ENCODE measurements at regions not wholly inside any gene's neighbourhood (a gene's known extent, or its start where the extent isn't known, plus 50 kb on each side); places are given as distances from the start of the nearest gene placed in this dataset.

DNA sequence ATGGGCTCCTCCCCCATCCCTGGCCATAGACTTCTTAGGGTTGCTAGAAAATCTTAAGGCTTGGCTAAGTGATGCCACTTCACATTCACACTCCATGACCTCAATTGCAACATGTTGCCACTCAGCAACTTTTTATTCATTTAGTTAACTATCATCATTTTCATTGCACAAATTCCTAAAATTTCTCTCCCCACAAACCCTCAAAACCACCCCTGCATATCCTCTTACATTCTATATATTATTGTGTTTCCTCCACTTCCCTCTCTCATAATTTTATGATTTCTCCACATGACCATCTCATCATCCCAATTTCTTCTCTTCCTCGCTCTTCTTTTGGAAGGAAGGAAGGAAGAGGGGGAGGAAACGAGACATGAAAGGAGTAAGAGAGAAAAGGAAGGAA, 436.0 kb downstream of the HACE1 start:
- DNase-seq (ENCODE audit: low read depth), result no peak

DNA sequence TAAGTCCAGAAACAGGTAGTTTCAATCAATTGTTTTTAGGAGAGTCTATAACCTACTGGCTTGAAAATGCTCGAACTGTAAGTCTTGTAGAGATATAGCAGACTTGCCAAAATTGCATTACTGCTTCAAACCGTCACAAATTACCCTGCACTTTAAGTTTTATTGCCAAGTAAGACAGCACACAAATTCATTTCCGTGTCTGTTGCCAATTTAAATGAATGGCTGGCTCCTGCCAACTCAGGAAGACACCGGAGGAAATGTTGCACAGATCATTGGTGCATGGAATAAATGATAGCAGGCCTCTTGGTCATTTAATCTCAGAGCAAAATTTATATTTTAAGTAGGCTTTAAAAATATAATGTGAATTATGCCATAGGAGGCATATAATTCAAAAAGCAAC, 438.1 kb downstream of the HACE1 start:
- DNase-seq (ENCODE audit: low read depth), result no peak

DNA sequence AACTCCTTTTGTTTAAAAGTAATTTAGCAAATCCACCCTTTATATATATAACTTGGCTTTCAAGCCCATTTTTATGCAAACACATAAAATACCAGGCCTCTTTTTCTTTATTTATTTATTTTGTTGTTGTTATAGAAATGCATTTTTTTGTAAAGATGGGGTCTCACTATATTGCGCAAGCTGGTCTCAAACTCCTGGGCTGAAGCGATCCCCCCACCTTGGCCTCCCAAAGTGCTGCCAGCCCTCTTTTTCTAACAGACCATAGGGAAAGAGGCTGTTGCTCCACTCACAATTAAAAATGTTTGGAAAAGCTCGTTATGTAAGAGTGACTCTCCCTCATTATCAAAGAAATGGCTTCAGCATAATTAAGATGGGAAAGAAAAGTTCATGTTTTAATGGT, 440.9 kb downstream of the HACE1 start:
- no peak for DNase-seq (ENCODE audit: low read depth)

DNA sequence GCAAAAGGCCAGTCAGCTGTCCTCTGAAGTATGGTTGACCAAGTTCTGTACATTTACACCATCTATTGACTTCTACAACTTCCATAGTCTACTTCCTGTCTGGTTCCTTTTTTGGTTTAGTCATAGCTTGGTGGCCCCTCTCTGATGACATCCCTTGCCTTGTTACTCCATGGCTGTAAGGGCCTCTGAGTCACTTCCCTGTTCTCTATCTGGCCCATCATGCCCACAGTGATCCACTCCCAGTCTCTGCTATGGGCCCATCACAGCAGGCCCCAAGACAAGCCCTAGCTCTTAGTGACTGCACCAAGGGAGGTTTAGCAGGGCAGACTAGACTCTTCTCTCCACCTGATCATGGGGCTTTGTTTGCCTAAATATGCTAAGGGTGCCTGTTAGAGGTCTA, 441.6 kb downstream of the HACE1 start:
- no peak for DNase-seq (ENCODE audit: low read depth)

DNA sequence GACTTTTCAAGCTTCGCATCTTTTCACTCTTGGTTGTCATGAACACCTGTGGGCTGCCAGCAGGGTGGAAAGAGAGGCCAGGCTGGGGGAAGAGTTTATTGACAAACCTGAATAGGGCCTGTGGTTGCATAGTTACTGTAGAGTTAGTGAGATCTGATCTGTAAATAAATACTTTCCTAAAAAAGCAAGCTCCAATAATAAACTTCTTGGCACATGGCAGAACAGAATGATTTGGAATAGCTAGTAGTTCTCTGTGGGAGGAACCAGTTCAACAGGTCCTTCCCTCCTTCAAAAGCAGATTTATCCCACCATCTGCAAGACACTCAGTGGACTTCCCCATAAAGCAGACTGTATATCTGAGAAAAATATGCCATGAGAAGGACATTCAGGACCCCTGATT, 445.0 kb downstream of the HACE1 start:
- no peak for DNase-seq (ENCODE audit: low read depth)

DNA sequence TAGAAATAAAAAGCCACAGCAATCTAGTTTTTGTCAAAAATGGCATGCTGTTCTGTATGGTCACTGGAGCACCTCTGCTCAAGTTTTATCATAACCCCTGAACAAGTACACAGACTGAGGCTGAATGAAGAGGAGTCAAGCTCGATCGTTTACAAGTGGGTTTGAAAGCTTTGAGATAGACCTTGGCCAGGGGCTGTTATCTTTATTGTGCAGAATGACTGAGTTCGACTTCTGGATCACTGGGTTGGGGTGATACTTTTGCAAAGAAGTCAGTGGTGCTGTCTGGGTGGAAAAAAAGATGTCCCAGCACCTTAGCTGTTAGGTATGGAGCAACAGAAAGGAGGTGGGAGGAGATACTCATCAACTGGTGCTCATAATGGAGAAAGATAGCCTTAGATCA, 446.0 kb downstream of the HACE1 start:
- no peak for DNase-seq (ENCODE audit: low read depth)

DNA sequence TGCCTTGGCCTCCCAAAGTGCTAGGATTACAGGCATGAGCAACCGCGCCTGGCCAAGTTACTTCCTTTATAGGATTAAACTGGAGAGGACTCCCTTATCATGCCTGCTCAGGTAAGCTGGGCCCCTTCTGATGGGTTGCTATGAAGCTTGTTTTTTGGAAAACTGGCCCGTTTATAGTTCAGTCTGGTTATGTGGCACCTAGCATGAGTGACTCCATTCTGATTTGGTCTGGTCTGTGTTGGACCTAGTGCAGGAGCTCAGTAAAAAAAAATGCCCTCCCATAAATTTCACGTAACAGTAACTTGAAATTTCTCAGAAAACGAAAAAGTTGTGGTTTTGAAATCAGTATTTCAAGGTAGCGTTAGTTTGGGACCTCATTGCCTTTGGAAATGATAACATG, 448.4 kb downstream of the HACE1 start:
- no peak for DNase-seq (ENCODE audit: low read depth)

DNA sequence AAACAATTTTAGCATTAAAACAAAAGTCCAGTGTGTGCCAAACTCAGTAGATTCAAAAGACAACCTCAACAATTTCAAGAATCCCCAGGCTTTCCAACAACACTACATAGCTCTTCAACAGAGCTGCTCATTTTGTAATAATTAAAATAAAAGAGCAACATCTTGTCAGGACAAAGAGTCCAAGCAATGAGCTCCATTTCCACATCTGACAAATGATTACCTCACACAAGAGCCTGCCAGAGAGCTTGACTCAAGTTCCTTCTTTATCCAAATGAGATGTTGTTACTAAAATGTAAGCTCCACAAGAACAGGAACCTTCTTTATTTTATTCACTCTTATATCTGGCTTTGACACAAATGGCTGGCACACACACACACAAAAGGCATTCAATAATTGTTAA, 449.8 kb downstream of the HACE1 start:
- DNase-seq (ENCODE audit: low read depth), result no peak

DNA sequence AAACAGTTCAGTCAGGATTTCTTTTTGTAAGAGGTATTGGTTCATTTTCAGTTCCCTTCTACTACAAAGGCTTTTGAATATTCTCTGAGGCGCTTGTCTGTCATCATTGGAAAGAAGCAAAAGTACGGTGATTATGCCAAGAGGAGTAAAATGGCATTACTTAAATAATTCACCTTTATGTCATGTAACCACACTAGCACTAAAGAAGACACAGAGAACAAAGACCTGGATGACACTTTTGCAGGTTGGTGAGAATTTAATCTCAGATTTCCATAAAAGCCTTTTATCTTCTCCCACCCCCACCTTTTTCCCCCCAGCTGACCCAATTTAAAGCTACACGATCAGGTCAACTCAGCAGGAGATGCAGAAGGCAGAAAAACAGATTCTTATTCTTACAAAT, 451.8 kb downstream of the HACE1 start:
- DNase-seq (ENCODE audit: low read depth), result no peak

DNA sequence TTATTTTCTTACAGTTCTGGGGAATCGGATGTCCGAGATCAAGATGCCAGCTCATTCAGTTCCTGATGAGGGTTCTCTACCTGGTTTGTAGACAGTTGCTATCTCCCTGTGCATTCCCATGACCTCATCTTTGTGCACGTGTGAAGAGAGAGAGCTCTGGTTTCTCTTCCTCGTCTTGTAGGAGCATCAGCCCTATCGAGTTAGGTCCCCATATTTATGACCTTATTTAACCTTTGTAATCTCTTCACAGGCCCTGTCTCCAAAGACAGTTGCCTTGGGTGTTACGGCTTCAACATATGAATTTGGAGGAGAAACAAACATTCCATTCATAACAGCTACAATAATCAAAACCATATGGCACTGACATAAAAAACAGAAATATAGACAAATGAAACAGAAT, 455.3 kb downstream of the HACE1 start:
- no peak for DNase-seq (ENCODE audit: low read depth)

DNA sequence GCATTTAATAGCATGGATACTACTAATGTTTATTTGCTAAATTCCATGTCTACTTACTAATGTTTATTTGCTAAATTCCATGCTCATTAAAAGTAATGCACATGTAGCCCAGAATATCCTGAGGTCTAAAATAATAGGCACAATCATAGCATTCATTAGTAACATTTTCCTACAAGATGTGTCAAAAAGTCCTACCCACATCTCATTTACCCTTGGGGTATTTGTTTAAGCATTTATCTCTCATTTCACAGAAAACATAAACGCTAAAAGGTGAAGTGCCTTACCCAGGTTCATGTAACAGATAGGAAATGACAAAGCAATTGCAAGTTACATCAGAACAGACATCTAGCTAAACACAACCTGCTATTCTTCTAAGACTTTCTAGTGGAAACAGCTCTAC, 457.1 kb downstream of the HACE1 start:
- no peak for DNase-seq (ENCODE audit: low read depth)

DNA sequence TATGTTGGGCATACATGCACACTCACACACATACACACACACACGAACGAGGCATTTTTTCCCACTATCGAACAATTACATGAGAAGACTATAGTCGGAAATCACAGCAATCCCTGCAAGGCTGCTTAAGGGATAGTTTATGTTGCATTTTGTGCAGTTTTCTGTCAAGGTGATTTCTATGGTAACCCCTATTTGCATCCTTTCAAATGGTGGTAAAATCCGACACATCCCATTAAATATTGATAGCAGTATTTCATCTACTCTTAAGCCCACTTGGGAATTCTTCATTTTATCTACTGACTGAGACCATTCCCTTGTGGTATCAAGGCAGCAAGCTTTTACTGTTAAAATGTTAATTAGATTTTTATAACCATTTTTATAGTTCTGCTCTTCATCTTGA, 457.8 kb downstream of the HACE1 start:
- no peak for DNase-seq (ENCODE audit: low read depth)

DNA sequence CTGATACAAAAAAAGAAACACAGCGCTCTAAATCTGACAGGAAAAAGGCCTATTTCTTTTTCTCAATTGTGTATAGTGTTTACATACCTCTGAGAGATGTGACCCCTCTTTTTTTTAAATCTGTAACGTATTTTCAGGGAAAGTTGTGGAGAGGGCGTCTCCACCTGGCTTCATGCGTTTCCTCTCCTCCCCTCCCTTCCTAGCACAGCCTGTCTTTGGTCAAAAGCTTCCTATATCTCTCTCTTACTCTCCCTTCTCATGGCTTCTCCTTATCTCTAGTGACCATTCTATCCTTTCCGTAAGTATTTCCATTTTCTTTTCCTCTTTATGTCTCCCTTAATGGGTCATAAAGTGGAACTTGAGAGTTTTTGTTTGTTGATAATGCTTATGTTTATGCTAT, 458.9 kb downstream of the HACE1 start:
- DNase-seq (ENCODE audit: low read depth), result no peak

DNA sequence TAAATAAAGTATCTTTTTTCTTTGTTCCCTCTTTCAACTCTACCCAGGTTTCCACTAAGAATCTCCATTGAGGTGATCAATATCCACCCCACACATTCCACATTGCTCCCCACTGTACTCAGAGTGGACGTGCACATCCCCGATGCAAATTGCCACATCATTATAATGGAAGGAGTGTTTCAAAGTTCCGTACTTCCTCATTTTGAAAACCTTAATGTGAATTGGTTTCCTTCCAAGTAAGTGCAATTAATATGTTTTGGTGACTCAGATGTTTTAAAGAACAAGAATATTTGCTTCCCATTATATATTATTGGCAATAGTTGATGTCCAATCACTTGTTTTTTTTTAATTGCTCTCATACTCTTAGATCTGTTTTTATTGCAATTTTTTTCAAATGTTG, 463.6 kb downstream of the HACE1 start:
- DNase-seq (ENCODE audit: low read depth), result no peak

DNA sequence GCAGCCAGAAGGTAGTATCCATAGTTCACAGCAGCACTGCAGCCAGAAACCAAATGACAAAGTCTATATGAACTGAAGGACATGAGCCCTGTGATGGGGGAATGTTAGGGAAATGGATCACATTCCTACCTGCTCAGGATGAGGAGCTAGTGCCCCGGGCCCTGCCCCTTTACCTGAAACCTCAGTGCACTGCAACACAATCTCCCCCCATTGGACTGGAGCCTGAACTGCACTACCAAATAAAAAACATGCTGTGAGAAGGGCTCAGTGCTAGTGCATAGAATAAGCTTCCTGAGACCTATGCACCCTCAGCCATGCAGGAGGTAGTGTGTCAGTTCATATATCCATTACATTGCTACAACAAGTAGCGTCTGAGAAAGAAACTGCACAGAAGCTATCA, 477.8 kb downstream of the HACE1 start:
- no peak for DNase-seq (ENCODE audit: low read depth)

DNA sequence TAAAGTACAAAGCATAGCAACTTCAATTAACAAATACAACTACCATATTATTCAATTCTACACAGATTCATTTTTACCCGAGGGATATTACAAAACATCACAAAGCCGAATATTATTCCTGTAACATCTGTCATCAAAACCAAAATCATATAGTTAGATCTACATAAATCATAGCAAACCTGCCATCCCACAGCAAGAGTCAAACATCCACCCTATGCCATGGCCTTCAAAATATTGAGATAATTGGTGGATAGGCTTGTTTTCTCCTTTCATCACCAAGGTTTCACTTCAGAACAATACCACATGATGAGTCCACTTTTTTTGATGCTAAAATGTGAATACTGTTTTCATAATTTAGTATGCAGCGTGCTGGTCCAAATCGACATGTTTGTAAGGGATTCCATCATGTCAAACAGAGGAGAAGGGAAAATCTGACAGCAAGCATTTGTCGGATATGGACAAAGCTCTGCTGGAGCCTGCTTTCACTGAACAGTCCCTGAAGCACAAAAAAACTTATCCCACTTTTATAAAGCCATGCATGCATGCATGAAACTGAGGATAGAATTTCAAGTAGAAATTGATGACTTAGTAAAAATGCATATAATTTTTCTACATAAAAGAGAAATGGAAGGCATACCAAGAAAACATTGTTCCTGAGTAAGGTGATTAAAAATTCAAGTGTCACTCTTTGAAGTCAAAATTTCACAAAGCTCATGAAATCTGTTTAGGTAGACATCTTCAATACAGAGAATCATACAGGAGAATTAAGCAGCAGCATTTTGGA, 494.1 kb downstream of the HACE1 start:
- no peak for DNase-seq (ENCODE audit: low read depth)

DNA sequence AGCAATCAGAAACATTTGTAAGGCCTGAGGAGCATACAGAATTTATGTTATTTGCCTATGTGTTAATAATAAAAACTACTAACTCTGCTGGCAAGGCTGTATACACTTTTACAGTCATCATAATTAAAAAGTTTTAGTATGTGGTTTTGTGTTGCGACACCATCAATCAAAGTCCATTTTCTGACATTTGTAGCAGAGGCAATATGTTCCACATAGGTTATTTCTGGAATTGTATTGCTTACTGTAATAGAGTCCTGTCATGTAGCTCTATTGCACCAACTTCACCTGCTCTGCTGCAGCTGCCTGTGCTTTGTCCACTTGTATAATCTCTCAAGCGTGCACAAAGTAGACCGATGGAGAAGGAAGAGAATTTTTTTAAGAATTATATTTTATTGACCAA, 501.8 kb downstream of the HACE1 start:
- no peak for DNase-seq (ENCODE audit: low read depth)

DNA sequence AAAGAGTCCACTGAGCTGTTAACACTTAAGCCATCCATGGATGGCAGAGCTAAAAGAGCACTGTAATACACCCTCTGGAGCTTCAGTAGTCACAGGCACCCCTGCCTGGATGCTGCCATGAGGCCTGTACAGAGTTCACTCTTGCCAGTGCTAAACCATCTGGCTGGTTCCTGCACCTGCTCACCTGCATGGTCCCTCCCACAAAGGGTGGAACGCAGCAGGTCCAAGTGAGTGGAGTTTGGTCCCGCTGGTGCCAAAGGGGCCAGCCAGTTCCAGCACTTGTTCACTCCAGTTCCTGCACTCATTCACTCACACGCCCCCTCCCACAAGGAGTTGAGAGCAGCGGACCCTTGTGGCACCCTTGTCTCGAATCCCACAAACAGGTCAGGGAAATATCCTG, 503.5 kb downstream of the HACE1 start:
- no peak for DNase-seq (ENCODE audit: low read depth)

DNA sequence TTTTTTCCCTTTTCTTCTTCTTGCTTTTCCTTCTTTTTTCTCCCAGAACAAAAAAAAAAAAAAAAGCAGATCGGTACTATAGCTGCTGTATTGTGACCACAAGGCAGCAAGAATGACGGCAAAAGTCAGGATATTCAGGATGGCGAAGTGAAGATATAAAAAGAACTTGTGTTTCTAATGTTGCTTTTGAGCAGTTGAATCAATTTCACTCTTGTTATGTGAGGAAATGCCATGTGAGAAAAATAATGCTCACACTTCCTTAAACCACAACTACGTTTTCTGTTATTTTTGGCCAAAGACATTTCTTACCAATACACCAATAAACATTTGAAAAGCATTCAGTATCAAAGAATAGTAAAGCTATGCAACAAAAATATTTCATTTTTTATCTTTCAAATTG, 510.5 kb downstream of the HACE1 start:
- DNase-seq (ENCODE audit: low read depth), result no peak

DNA sequence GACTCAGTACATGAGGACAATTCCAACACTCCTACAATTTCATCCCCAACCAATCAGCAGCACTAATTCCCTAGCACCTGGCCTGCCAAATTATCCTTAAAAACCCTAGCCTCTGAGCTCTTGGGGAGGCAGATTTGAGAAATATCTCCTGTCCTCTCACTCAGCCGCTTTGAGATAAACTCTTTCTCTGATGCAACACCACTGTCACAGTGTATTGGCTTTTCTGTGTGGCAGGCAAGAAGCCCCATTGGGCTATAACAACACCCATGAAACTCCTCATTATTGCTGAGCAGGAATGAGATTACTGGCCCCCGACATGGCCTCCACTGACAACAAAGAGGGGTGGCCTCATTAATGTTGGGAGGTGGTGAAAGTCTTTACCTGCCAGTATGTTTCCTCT, 515.5 kb downstream of the HACE1 start:
- no peak for DNase-seq (ENCODE audit: low read depth)

DNA sequence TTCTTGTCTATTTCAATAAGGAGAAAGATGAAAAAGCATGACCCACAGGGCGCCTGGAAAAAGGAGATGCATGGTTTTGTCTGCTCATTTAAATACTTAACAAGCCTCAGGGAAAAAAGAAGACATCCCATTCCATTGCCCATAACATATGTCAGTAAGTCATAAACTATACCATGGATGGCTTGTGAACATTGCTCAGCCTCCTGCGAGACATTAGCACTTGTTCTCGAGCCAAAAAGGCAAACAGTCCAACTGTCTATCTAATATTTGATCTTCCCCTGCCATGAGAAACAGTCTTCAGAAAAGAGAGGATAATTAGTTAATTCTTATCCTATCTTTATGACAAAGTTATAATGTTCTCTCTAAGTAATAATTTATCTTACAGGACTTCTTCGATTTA, 527.4 kb downstream of the HACE1 start:
- no peak for DNase-seq (ENCODE audit: low read depth)

DNA sequence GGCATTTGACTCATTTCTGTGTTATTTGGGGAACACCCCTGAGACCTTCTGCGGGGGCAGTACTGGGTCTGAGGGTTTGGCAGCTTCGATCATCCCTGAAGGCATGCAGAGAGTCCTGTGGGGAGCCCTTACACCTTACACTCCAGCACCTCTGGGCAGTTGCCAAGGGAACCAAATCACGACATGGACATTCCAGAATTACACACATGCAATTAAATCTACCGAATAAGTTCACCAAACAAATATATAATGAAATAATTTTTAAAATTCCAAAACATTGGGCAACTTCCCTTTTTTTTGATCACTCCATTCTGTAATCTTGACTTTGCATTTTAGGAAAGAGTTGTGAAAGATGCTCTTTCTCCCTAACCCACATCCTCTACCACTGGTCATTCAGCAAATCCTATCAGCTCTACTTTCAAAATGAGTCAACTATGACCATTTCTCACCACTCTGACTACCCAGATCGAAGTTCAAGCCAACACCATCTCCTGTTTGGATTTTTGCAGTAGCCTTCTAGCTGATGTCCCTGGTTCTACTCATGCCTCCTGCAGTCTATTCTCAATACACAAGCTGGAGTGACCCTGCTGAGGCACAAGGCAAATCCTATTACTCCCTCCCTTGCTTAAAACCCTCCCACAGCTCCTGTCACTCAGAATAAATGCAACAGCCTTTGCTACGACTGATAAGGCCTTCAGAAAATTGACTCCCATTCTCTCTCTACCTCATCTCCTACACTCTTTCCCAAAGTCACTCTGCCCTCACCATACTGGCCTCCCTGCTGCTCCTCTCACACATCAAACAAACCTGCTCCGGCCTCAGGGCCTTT, 533.3 kb downstream of the HACE1 start:
- DNase-seq (ENCODE audit: low read depth), result peak; percentile 13
